ENCODE measurements at regions not wholly inside any gene's neighbourhood (a gene's known extent, or its start where the extent isn't known, plus 50 kb on each side); places are given as distances from the start of the nearest gene placed in this dataset.

DNA sequence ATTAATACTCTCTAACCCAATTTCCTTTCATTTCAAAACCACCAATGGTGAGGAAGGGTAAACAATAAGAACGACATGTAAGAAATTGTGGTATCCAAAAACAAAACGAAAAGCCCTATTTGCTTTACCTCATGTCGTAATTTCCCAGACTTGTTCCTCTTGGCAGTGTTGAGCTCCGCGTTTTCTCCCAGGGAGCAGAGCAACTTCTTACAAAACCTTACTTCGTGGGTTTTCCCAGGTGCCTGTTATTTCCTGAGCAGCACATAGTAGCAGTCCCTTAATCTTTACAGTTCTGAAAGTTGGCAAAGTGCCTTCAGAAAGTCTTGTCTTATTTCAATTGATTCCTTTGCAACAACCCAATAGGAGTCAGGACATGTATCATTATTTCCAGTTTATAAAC lies 207.9 kb upstream of the MARCKS start:
- no peak overlapping the region for H3K4me3 ChIP-seq
- intact Hi-C loops (cut with micrococcal nuclease) = no loop called here
- no peaks in the 10 kb centered on the region for H3K36me3 ChIP-seq
- H3K4me1 ChIP-seq = no peaks in the 10 kb centered on the region
- TF ChIP-seq, protein P1, sequence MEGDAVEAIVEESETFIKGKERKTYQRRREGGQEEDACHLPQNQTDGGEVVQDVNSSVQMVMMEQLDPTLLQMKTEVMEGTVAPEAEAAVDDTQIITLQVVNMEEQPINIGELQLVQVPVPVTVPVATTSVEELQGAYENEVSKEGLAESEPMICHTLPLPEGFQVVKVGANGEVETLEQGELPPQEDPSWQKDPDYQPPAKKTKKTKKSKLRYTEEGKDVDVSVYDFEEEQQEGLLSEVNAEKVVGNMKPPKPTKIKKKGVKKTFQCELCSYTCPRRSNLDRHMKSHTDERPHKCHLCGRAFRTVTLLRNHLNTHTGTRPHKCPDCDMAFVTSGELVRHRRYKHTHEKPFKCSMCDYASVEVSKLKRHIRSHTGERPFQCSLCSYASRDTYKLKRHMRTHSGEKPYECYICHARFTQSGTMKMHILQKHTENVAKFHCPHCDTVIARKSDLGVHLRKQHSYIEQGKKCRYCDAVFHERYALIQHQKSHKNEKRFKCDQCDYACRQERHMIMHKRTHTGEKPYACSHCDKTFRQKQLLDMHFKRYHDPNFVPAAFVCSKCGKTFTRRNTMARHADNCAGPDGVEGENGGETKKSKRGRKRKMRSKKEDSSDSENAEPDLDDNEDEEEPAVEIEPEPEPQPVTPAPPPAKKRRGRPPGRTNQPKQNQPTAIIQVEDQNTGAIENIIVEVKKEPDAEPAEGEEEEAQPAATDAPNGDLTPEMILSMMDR (IDR thresholded peaks at IDR 0.05; ENCODE audit: borderline replicate concordance) = no peak
- H3K27me3 ChIP-seq (ENCODE audit: low read depth) = no peaks in the 10 kb centered on the region
- no peak overlapping the region for H3K27ac ChIP-seq (replicated peaks)
- no peaks in the 10 kb centered on the region for H3K9me3 ChIP-seq (replicated peaks)
- DNase-seq = no peak

- no peaks in the 10 kb centered on the region for H3K36me3 ChIP-seq
- H3K4me3 ChIP-seq = no peak overlapping the region
- H3K27ac ChIP-seq (replicated peaks) = no peak overlapping the region
- DNase-seq = no peak
- no peaks in the 10 kb centered on the region for H3K27me3 ChIP-seq (ENCODE audit: low read depth)
- no peaks in the 10 kb centered on the region for H3K4me1 ChIP-seq
- TF ChIP-seq, protein P1 (IDR thresholded peaks at IDR 0.05; ENCODE audit: borderline replicate concordance) = no peak
- intact Hi-C loops (cut with micrococcal nuclease) = no loop called here
- H3K9me3 ChIP-seq (replicated peaks) = no peaks in the 10 kb centered on the region
Observed at GRCh38 chr6:113649880-113650609, 207.1 kb upstream of the MARCKS start.

DNA sequence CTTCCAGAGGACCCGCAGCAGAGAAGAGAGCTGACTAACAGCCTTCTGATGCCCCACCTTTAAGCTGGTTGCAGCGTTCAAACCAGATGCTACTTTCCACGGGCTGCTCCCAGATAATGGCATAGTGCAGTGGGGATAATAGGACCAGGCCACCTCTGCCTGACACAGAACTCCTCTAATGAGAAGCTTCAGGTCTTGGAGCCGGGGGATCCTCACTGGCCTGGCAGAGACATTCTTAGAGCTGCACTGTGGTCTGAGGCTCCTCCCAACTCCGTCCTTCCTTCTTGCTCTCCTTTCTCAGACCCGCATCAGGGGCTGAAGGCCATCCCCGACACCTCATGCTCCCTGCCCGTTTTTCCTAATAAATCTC lies 206.6 kb upstream of the MARCKS start:
- TF ChIP-seq, protein P1 (IDR thresholded peaks at IDR 0.05; ENCODE audit: borderline replicate concordance) = no peak

DNA sequence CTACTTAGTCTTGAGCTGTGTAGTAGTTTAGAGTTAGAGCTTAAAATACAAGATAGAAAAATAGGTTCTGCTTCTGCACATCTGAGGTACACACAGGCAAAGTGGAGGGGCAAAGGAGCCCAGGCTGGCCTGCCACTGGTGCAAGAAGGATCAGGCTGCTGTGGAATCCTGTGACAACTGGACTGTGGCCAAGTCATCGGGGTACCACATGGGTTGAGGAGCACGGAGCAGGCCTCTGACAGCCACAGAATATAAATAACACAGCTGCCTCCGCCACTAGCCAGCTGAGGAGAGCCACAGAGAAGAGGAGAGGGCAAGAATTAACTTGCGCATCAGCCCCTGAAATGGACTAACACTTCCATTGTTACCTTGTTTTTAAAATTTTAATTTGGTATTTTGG lies 206.0 kb upstream of the MARCKS start:
- no peak overlapping the region for H3K27ac ChIP-seq (replicated peaks)
- peak; percentile 62 for DNase-seq
- no peaks in the 10 kb centered on the region for H3K27me3 ChIP-seq (ENCODE audit: low read depth)
- intact Hi-C loops (cut with micrococcal nuclease) = no loop called here
- no peaks in the 10 kb centered on the region for H3K4me1 ChIP-seq
- TF ChIP-seq, protein P1 (IDR thresholded peaks at IDR 0.05; ENCODE audit: borderline replicate concordance) = no peak
- no peak overlapping the region for H3K4me3 ChIP-seq
- H3K9me3 ChIP-seq (replicated peaks) = no peaks in the 10 kb centered on the region
- no peaks in the 10 kb centered on the region for H3K36me3 ChIP-seq

More for the DNA sequence above, 206.6 kb upstream of the MARCKS start:
- no peaks in the 10 kb centered on the region for H3K27me3 ChIP-seq (ENCODE audit: low read depth)
- no peaks in the 10 kb centered on the region for H3K4me1 ChIP-seq
- no peak for DNase-seq
- H3K36me3 ChIP-seq = no peaks in the 10 kb centered on the region
- H3K4me3 ChIP-seq = no peak overlapping the region
- H3K9me3 ChIP-seq (replicated peaks) = no peaks in the 10 kb centered on the region
- no peak overlapping the region for H3K27ac ChIP-seq (replicated peaks)
- intact Hi-C loops (cut with micrococcal nuclease) = no loop called here

GRCh38 chr6:113651920-113652319 lies 205.2 kb upstream of the MARCKS start:
- intact Hi-C loops (cut with micrococcal nuclease) = no loop called here
- H3K4me1 ChIP-seq = no peaks in the 10 kb centered on the region
- H3K4me3 ChIP-seq = no peak overlapping the region
- TF ChIP-seq, protein P1 (IDR thresholded peaks at IDR 0.05; ENCODE audit: borderline replicate concordance) = no peak
- DNase-seq = no peak
- H3K36me3 ChIP-seq = no peaks in the 10 kb centered on the region
- H3K9me3 ChIP-seq (replicated peaks) = no peaks in the 10 kb centered on the region
- no peaks in the 10 kb centered on the region for H3K27me3 ChIP-seq (ENCODE audit: low read depth)
- H3K27ac ChIP-seq (replicated peaks) = no peak overlapping the region

Measured in left ventricle myocardium inferior (tissue), 1 donor.